IMR-90 (cell line): ENCODE measurements at regions not wholly inside any gene's neighbourhood (a gene's known extent, or its start where the extent isn't known, plus 50 kb on each side); places are given as distances from the start of the nearest gene placed in this dataset.

Experiments
- ATAC-seq: fragments of 200-7000 bp; cut with Tn5 transposase; 2 replicates; pipeline ENCODE4 v1.9.1; 2020; ENCODE audit warnings: low read depth, mild to moderate bottlenecking, moderate library complexity
- BruUV-seq: library from RNA; stranded (reverse); fragments of 400-500 nt; replicated peaks from 2 replicates; lab custom pipeline; 2021; lab: Mats Ljungman, UMichigan
- CTCF ChIA-PET: fragments of 300-600 bp; formaldehyde crosslinking; extraction: SDS; loops from one replicate; lab custom pipeline; 2021; ENCODE audit warnings: antibody characterized with exemption; lab: Yijun Ruan, JAX
- POLR2A ChIA-PET: fragments of 300-600 bp; sonication (Branson Sonifier 250); formaldehyde crosslinking; loops from one replicate; lab custom pipeline; 2022; ENCODE audit warnings: antibody characterized with exemption; ENCODE audit not compliant: unreplicated experiment; lab: Charles Lee
- DNase-seq: peaks from one replicate; pipeline ENCODE4 v3.0.0; 2013
- H2AFZ ChIP-seq: replicated peaks from 2 replicates; pipeline ENCODE3; 2013; ENCODE audit warnings: low read length, mild to moderate bottlenecking; ENCODE audit not compliant: poor library complexity
- H2AK5ac ChIP-seq: 2 replicates; pipeline ENCODE4 v1.6.1; 2013; ENCODE audit warnings: low read depth, low read length, inconsistent platforms
- H2AK9ac ChIP-seq: replicated peaks from 2 replicates; pipeline ENCODE3; 2013; ENCODE audit warnings: mild to moderate bottlenecking, low read depth, low read length, moderate library complexity; ENCODE audit not compliant: poor library complexity
- H2BK120ac ChIP-seq: 2 replicates; pipeline ENCODE4 v1.6.1; 2013; ENCODE audit warnings: low read depth, low read length, inconsistent platforms
- H2BK15ac ChIP-seq: 3 replicates; pipeline ENCODE4 v1.6.1; 2013; ENCODE audit warnings: low read depth, low read length, inconsistent platforms
- H2BK20ac ChIP-seq: 2 replicates; pipeline ENCODE4 v1.6.1; 2013; ENCODE audit warnings: low read depth, mild to moderate bottlenecking, inconsistent platforms, low read length, moderate library complexity
- H2BK5ac ChIP-seq: 2 replicates; pipeline ENCODE4 v1.6.1; 2013; ENCODE audit warnings: mild to moderate bottlenecking, low read depth, low read length, inconsistent platforms; ENCODE audit not compliant: poor library complexity, severe bottlenecking
- H3K14ac ChIP-seq: replicated peaks from 2 replicates; pipeline ENCODE4 v1.6.1; 2013; ENCODE audit warnings: low read depth, low read length, inconsistent platforms
- H3K18ac ChIP-seq: 2 replicates; pipeline ENCODE4 v1.6.1; 2013; ENCODE audit warnings: low read depth, low read length, control low read depth
- H3K23ac ChIP-seq: 2 replicates; pipeline ENCODE4 v1.6.1; 2013; ENCODE audit warnings: low read depth, low read length, inconsistent platforms
- H3K27ac ChIP-seq: 2 replicates; pipeline ENCODE4 v1.5.1; 2013; ENCODE audit warnings: mild to moderate bottlenecking, control low read depth, low read length; ENCODE audit not compliant: insufficient read depth
- H3K27me3 ChIP-seq: 2 replicates; pipeline ENCODE4 v1.6.1; 2013; ENCODE audit warnings: low read length; ENCODE audit not compliant: control insufficient read depth, insufficient read depth
- H3K36me3 ChIP-seq: 2 replicates; pipeline ENCODE4 v1.6.1; 2013; ENCODE audit warnings: low read length, mixed read lengths; ENCODE audit not compliant: control insufficient read depth, insufficient read depth
- H3K4ac ChIP-seq: 2 replicates; pipeline ENCODE4 v1.6.1; 2013; ENCODE audit warnings: low read depth, low read length, inconsistent platforms
- H3K4me1 ChIP-seq: 2 replicates; pipeline ENCODE4 v1.6.1; 2013; ENCODE audit warnings: low read length, mixed read lengths; ENCODE audit not compliant: control insufficient read depth, insufficient read depth
- H3K4me2 ChIP-seq: 2 replicates; pipeline ENCODE4 v1.6.1; 2013; ENCODE audit warnings: low read depth, mild to moderate bottlenecking, control low read depth, low read length, moderate library complexity
- H3K4me3 ChIP-seq: 2 replicates; pipeline ENCODE4 v1.5.1; 2013; ENCODE audit warnings: low read depth, mild to moderate bottlenecking, control low read depth, low read length, moderate library complexity; ENCODE audit not compliant: insufficient read depth
- H3K56ac ChIP-seq: 2 replicates; pipeline ENCODE4 v1.6.1; 2013; ENCODE audit warnings: low read length, inconsistent platforms; ENCODE audit not compliant: insufficient read depth; ENCODE audit errors: extremely low read depth
- H3K79me1 ChIP-seq, 2 experiments: 2 replicates each; pipeline ENCODE4 v1.6.1; 2013; ENCODE audit warnings: low read length in 2 of 2, inconsistent platforms in 1 of 2, low read depth in 1 of 2
- H3K9ac ChIP-seq: 2 replicates; pipeline ENCODE4 v1.6.1; 2013; ENCODE audit warnings: low read depth, low read length, control low read depth
- H3K9me1 ChIP-seq: 2 replicates; pipeline ENCODE4 v1.6.1; 2013; ENCODE audit warnings: low read length, inconsistent platforms; ENCODE audit not compliant: insufficient read depth
- H3K9me3 ChIP-seq: 2 replicates; pipeline ENCODE4 v1.6.1; 2013; ENCODE audit warnings: low read length; ENCODE audit not compliant: control insufficient read depth, insufficient read depth
- H4K20me1 ChIP-seq: 2 replicates; pipeline ENCODE4 v1.6.1; 2013; ENCODE audit warnings: low read length, inconsistent platforms; ENCODE audit not compliant: insufficient read depth
- H4K5ac ChIP-seq: 2 replicates; pipeline ENCODE4 v1.6.1; 2013; ENCODE audit warnings: mild to moderate bottlenecking, low read depth, low read length, control low read depth
- H4K8ac ChIP-seq, 2 experiments: 2 replicates each; pipeline ENCODE4 v1.6.1; 2013; ENCODE audit warnings: low read depth in 2 of 2, low read length in 2 of 2, control low read depth in 1 of 2, inconsistent platforms in 1 of 2
- H4K91ac ChIP-seq: 2 replicates; pipeline ENCODE4 v1.6.1; 2013; ENCODE audit warnings: low read depth, low read length, inconsistent platforms; ENCODE audit not compliant: insufficient read depth
- BHLHE40 ChIP-seq: fragments of 150-350 bp; IDR thresholded peaks from 2 replicates; pipeline ENCODE4 v1.6.1; 2016; ENCODE audit warnings: mild to moderate bottlenecking, low read depth, low read length
- CEBPB ChIP-seq: IDR thresholded peaks from 2 replicates; pipeline ENCODE4 v1.6.1; 2012; ENCODE audit warnings: low read depth, low read length, improper control_type of control experiment
- CHD1 ChIP-seq: IDR thresholded peaks from 2 replicates; pipeline ENCODE4 v1.6.1; 2012; ENCODE audit warnings: low read depth, low read length, improper control_type of control experiment
- FOS ChIP-seq: fragments of 150-350 bp; IDR thresholded peaks from 2 replicates; pipeline ENCODE4 v1.6.1; 2016; ENCODE audit warnings: low read depth, low read length
- MAFK ChIP-seq: IDR thresholded peaks from 2 replicates; pipeline ENCODE4 v1.6.1; 2012; ENCODE audit warnings: low read depth, low read length, improper control_type of control experiment
- MAZ ChIP-seq: IDR thresholded peaks from 2 replicates; pipeline ENCODE4 v1.6.1; 2012; ENCODE audit warnings: low read depth, mild to moderate bottlenecking, low read length, improper control_type of control experiment, moderate library complexity, borderline replicate concordance
- MXI1 ChIP-seq: IDR thresholded peaks from 2 replicates; pipeline ENCODE4 v1.6.1; 2012; ENCODE audit warnings: low read depth, mild to moderate bottlenecking, low read length, moderate library complexity, borderline replicate concordance
- NFE2L2 ChIP-seq: fragments of 150-350 bp; IDR thresholded peaks from 2 replicates; pipeline ENCODE4 v1.6.1; 2016; ENCODE audit warnings: low read depth, mild to moderate bottlenecking, low read length
- POLR2A ChIP-seq: IDR thresholded peaks from 2 replicates; pipeline ENCODE4 v1.6.1; 2012; ENCODE audit warnings: mild to moderate bottlenecking, low read depth, low read length
- RAD21 ChIP-seq: IDR thresholded peaks from 2 replicates; pipeline ENCODE4 v1.6.1; 2012; ENCODE audit warnings: low read length, improper control_type of control experiment
- RCOR1 ChIP-seq: IDR thresholded peaks from 2 replicates; pipeline ENCODE4 v1.6.1; 2012; ENCODE audit warnings: mild to moderate bottlenecking, low read length, improper control_type of control experiment; ENCODE audit not compliant: insufficient replicate concordance
- RFX5 ChIP-seq: IDR thresholded peaks from 2 replicates; pipeline ENCODE4 v1.8.0; 2012; ENCODE audit warnings: low read depth, mild to moderate bottlenecking, low read length, moderate library complexity
- SMC3 ChIP-seq: fragments of 150-350 bp; IDR thresholded peaks from 2 replicates; pipeline ENCODE4 v1.6.1; 2016; ENCODE audit warnings: low read depth, mild to moderate bottlenecking, antibody characterized with exemption, low read length, moderate library complexity
- WGBS, 2 experiments: methylation state at CpG; one replicate each; pipeline versions ENCODE4 v1.1.5 to v1.1.7; 2013; ENCODE audit warnings: missing lambda C conversion rate in 2 of 2; ENCODE audit not compliant: insufficient read length in 1 of 2; ENCODE audit errors: extremely low coverage in 2 of 2; 5-methylcytosine and 5-hydroxymethylcytosine counted together
- dilution Hi-C: fragments of 300-500 bp; cut with HindIII; formaldehyde crosslinking; loops from one replicate; pipeline ENCODE4 v1.14.3; 2018; ENCODE audit warnings: low sequenced_read_pairs; ENCODE audit not compliant: unreplicated experiment
- in situ Hi-C: fragments of 300-500 bp; cut with MboI; formaldehyde crosslinking; loops from 3 replicates; pipeline ENCODE4 v1.14.3; 2019; ENCODE audit warnings: low sequenced_read_pairs, inconsistent platforms, mixed read lengths
- intact Hi-C: fragments of 100-400 bp; cut with micrococcal nuclease; formaldehyde crosslinking; loops from 2 replicates; pipeline ENCODE4 v1.10.0; 2022
- TF ChIP-seq, protein P1 (sequence below): fragments of 150-350 bp; IDR thresholded peaks from 2 replicates; pipeline ENCODE4 v1.6.1; 2016; ENCODE audit warnings: low read depth, mild to moderate bottlenecking, low read length, moderate library complexity, borderline replicate concordance
- TF ChIP-seq, protein P2 (sequence below): fragments of 150-350 bp; IDR thresholded peaks from 2 replicates; pipeline ENCODE4 v1.6.1; 2017; ENCODE audit warnings: mild to moderate bottlenecking, antibody characterized with exemption, low read length, low read depth
- TF ChIP-seq, protein P3 (sequence below): conservative IDR thresholded peaks from 2 replicates; pipeline ENCODE4 v1.5.1; 2012; ENCODE audit warnings: mild to moderate bottlenecking, low read depth, low read length, improper control_type of control experiment

DNA sequence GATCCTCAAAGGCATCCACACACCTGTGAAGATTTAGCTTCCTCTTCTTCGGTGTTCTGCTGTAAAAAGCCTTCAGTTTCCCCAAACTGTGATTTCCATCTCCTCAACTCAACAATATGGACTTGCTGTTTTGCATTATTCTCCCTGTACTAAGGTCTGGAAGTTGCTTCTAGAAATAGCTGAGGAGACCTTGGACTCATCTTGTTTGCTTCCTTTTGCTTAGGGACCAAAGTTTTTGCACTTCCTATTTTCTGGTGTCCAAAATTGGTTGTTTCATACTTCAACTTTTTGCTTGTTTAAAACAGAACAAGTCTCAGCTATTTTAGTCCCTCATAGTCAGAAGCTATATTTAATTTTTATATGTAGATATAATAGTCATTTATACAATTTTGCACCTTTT is 201.9 kb upstream of the COPS8 start:
- Histone ChIP-seq H3K27ac (no peak overlapping the region), H3K23ac (no peak overlapping the region), H3K4me3 (no peak overlapping the region), H3K9ac (no peak overlapping the region), H3K36me3 (no peaks in the 10 kb centered on the region), H2AK5ac (no peak overlapping the region), H3K4ac (no peak overlapping the region), H3K56ac (no peak overlapping the region), H4K5ac (no peak overlapping the region), H2BK120ac (no peak overlapping the region), H3K79me1 (no peaks in the 10 kb centered on the region), H2BK5ac (no peak overlapping the region), H4K8ac (no peak overlapping the region), H3K9me1 (peaks cover 6% of the 10 kb centered on the region; the same call in 1 of the 2 replicates), H2AFZ (no peak overlapping the region), H4K91ac (no peak overlapping the region), H4K20me1 (no peaks in the 10 kb centered on the region), H3K27me3 (no peaks in the 10 kb centered on the region; the same call in none of the 2 replicates), H3K9me3 (no peaks in the 10 kb centered on the region), H2BK15ac (no peak overlapping the region), H3K18ac (no peak overlapping the region), H2AK9ac (no peak overlapping the region), H2BK20ac (no peak overlapping the region), H3K4me1 (peaks cover 8% of the 10 kb centered on the region; the same call in 1 of the 2 replicates), H3K4me2 (no peak overlapping the region), H3K14ac (no peak overlapping the region)
- ChIA-PET CTCF (no interaction called here), POLR2A (no interaction called here)
- in situ Hi-C loops = no loop called here
- no peak for TF ChIP-seq NFE2L2
- TF ChIP-seq, protein P1, sequence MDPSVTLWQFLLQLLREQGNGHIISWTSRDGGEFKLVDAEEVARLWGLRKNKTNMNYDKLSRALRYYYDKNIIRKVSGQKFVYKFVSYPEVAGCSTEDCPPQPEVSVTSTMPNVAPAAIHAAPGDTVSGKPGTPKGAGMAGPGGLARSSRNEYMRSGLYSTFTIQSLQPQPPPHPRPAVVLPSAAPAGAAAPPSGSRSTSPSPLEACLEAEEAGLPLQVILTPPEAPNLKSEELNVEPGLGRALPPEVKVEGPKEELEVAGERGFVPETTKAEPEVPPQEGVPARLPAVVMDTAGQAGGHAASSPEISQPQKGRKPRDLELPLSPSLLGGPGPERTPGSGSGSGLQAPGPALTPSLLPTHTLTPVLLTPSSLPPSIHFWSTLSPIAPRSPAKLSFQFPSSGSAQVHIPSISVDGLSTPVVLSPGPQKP = no peak
- TF ChIP-seq RAD21 = no peak
- TF ChIP-seq MXI1 = no peak
- TF ChIP-seq CEBPB = no peak
- TF ChIP-seq BHLHE40 = no peak
- TF ChIP-seq SMC3 = no peak
- TF ChIP-seq POLR2A = no peak
- no peak for TF ChIP-seq MAZ
- TF ChIP-seq, protein P2, sequence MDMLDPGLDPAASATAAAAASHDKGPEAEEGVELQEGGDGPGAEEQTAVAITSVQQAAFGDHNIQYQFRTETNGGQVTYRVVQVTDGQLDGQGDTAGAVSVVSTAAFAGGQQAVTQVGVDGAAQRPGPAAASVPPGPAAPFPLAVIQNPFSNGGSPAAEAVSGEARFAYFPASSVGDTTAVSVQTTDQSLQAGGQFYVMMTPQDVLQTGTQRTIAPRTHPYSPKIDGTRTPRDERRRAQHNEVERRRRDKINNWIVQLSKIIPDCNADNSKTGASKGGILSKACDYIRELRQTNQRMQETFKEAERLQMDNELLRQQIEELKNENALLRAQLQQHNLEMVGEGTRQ = no peak
- no peak for TF ChIP-seq FOS
- no peak for TF ChIP-seq RFX5
- TF ChIP-seq CHD1 = no peak
- TF ChIP-seq MAFK = no peak
- TF ChIP-seq RCOR1 = no peak
- TF ChIP-seq, protein P3, sequence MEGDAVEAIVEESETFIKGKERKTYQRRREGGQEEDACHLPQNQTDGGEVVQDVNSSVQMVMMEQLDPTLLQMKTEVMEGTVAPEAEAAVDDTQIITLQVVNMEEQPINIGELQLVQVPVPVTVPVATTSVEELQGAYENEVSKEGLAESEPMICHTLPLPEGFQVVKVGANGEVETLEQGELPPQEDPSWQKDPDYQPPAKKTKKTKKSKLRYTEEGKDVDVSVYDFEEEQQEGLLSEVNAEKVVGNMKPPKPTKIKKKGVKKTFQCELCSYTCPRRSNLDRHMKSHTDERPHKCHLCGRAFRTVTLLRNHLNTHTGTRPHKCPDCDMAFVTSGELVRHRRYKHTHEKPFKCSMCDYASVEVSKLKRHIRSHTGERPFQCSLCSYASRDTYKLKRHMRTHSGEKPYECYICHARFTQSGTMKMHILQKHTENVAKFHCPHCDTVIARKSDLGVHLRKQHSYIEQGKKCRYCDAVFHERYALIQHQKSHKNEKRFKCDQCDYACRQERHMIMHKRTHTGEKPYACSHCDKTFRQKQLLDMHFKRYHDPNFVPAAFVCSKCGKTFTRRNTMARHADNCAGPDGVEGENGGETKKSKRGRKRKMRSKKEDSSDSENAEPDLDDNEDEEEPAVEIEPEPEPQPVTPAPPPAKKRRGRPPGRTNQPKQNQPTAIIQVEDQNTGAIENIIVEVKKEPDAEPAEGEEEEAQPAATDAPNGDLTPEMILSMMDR = no peak
- intact Hi-C loops = no loop called here
- no CpG with 5 or more reads among the region's 1 CpG for WGBS, 2 experiments
- DNase-seq = no peak
- dilution Hi-C loops = no loop called here
- ATAC-seq = no peak
- no TSS peak for BruUV-seq
